ENCODE measurements at regions not wholly inside any gene's neighbourhood (a gene's known extent, or its start where the extent isn't known, plus 50 kb on each side); places are given as distances from the start of the nearest gene placed in this dataset.

DNA sequence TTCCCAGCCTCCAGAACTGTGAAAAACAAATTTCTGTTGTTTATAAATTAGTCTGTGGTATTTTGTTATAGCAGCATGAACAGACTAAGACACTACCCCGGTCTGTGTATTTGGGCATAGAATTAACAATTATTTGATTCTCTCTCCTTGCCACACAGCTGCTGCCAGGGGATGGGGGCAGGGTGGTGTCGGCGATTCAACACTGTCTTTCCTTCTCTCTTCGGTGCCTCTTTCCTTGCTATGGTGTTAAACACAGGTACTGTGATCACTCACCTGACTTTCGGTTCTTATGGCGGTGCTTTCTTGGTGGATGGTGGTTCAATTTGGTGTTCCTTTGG is 50.8 kb upstream of the CTAGE1 start:
- no peak overlapping the region for H3K4me3 ChIP-seq (replicated peaks in 1 of 2; ENCODE audit: low read depth in 1 of 2, low read length in 2 of 2)
- H3K4me2 ChIP-seq (ENCODE audit: low read length): no peak overlapping the region
- DNase-seq (ENCODE audit: low read depth, low spot score) (no peak), ATAC-seq (no peak)
- BruUV-seq (replicated peaks): no TSS peak
- no peak overlapping the region for H3K27ac ChIP-seq (ENCODE audit: low read depth, low read length)
- H3K9ac ChIP-seq (ENCODE audit: low read length): no peak overlapping the region
- ChIA-PET RAD21 (ENCODE audit: low non-redundant PET in 1 of 2, low total read pairs in 2 of 2, uncharacterized antibody in 2 of 2, unreplicated experiment in 2 of 2) (no interaction called here), CTCF (no interaction called here), POLR2A (no interaction called here)
- H4K20me1 ChIP-seq (ENCODE audit: insufficient read depth): no peaks in the 10 kb centered on the region
- TF ChIP-seq, protein P1, sequence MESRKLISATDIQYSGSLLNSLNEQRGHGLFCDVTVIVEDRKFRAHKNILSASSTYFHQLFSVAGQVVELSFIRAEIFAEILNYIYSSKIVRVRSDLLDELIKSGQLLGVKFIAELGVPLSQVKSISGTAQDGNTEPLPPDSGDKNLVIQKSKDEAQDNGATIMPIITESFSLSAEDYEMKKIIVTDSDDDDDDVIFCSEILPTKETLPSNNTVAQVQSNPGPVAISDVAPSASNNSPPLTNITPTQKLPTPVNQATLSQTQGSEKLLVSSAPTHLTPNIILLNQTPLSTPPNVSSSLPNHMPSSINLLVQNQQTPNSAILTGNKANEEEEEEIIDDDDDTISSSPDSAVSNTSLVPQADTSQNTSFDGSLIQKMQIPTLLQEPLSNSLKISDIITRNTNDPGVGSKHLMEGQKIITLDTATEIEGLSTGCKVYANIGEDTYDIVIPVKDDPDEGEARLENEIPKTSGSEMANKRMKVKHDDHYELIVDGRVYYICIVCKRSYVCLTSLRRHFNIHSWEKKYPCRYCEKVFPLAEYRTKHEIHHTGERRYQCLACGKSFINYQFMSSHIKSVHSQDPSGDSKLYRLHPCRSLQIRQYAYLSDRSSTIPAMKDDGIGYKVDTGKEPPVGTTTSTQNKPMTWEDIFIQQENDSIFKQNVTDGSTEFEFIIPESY (IDR thresholded peaks at IDR 0.05; ENCODE audit: extremely low read depth, insufficient replicate concordance, low read length): no peak
- TF ChIP-seq YY1 (IDR thresholded peaks at IDR 0.05; ENCODE audit: extremely low read depth, insufficient replicate concordance, low read depth, low read length) (no peak), EGR1 (IDR thresholded peaks at IDR 0.05; ENCODE audit: low read depth) (no peak), ELF1 (IDR thresholded peaks at IDR 0.05; ENCODE audit: borderline replicate concordance, low read depth) (no peak)
- intact Hi-C loops (cut with micrococcal nuclease): no loop called here
- no peaks in the 10 kb centered on the region for H3K9me3 ChIP-seq (ENCODE audit: control insufficient read depth in 1 of 2, insufficient read depth in 1 of 2, low read depth in 1 of 2, low read length in 2 of 2)
- no peaks in the 10 kb centered on the region for H3K79me2 ChIP-seq (ENCODE audit: insufficient read depth, low read length)
- H3K27me3 ChIP-seq (ENCODE audit: insufficient read depth, low read length): no peaks in the 10 kb centered on the region
- H3K9me2 ChIP-seq (ENCODE audit: insufficient read depth): no peaks in the 10 kb centered on the region
- no peak overlapping the region for H2AFZ ChIP-seq (ENCODE audit: low read depth, low read length, poor library complexity, severe bottlenecking)
- H3K4me1 ChIP-seq (ENCODE audit: control insufficient read depth in 1 of 2, insufficient read depth in 2 of 2, low read length in 2 of 2): peaks cover 26 to 31% of the 10 kb centered on the region in 2 experiments
- H3K36me3 ChIP-seq (ENCODE audit: control insufficient read depth in 1 of 2, insufficient read depth in 2 of 2, low read length in 2 of 2): no peaks in the 10 kb centered on the region

DNA sequence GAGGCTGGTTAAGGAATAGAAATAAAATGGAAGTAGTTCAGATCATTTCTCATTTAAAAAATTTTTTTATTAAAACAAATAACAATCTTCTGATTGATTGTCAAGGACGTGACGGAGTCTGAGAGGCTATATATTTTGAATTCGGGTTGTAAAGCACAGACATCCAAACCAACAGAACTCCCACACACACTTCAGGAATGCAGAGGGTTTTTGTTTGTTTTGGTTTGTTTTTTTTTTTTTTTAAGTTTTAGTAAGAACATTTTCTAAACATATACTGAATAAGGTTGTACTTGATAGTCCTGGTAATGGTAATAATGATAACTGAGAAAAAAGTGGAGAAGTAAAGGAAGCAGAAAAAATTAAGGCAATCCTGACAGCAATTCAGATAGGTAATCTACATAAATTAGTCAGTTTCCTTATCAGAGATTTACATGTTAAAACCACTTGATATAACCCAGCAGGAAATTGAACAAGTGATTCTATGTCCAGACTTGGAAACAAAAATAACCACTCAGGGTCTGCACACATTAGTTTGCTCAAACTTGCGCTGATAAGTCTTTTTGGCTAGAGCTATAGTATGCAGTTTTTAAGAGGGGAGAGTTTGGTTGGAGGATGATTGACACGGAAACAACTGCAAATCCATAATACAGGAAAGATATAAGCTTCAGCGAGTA is 51.5 kb upstream of the CTAGE1 start:
- RAD21 ChIA-PET (ENCODE audit: low non-redundant PET in 1 of 2, low total read pairs in 2 of 2, uncharacterized antibody in 2 of 2, unreplicated experiment in 2 of 2): no interaction called here
- H3K27me3 ChIP-seq (ENCODE audit: insufficient read depth, low read length): no peaks in the 10 kb centered on the region
- intact Hi-C loops (cut with micrococcal nuclease): no loop called here
- H3K9me3 ChIP-seq (ENCODE audit: control insufficient read depth in 1 of 2, insufficient read depth in 1 of 2, low read depth in 1 of 2, low read length in 2 of 2): no peaks in the 10 kb centered on the region
- POLR2A ChIA-PET: no interaction called here
- CTCF ChIA-PET: no interaction called here
- DNase-seq (ENCODE audit: low read depth, low spot score) (no peak), ATAC-seq (no peak)
- H3K4me3 ChIP-seq (replicated peaks in 1 of 2; ENCODE audit: low read depth in 1 of 2, low read length in 2 of 2): no peak overlapping the region
- H3K9me2 ChIP-seq (ENCODE audit: insufficient read depth): no peaks in the 10 kb centered on the region
- no peak overlapping the region for H3K9ac ChIP-seq (ENCODE audit: low read length)
- H3K4me2 ChIP-seq (ENCODE audit: low read length): no peak overlapping the region
- no peaks in the 10 kb centered on the region for H3K36me3 ChIP-seq (ENCODE audit: control insufficient read depth in 1 of 2, insufficient read depth in 2 of 2, low read length in 2 of 2)
- H3K79me2 ChIP-seq (ENCODE audit: insufficient read depth, low read length): no peaks in the 10 kb centered on the region
- no peak overlapping the region for H3K27ac ChIP-seq (ENCODE audit: low read depth, low read length)
- no peaks in the 10 kb centered on the region for H4K20me1 ChIP-seq (ENCODE audit: insufficient read depth)
- H2AFZ ChIP-seq (ENCODE audit: low read depth, low read length, poor library complexity, severe bottlenecking): no peak overlapping the region
- peaks cover 26 to 31% of the 10 kb centered on the region in 2 experiments for H3K4me1 ChIP-seq (ENCODE audit: control insufficient read depth in 1 of 2, insufficient read depth in 2 of 2, low read length in 2 of 2)
- no TSS peak for BruUV-seq (replicated peaks)
- TF ChIP-seq JUND (IDR thresholded peaks at IDR 0.05): no peak
- TF ChIP-seq ZNF274 (IDR thresholded peaks at IDR 0.05; ENCODE audit: low read depth, low read length): no peak
- no peak for TF ChIP-seq POLR2AphosphoS5 (IDR thresholded peaks at IDR 0.05; ENCODE audit: low read depth, low read length)
- no peak for TF ChIP-seq SRF (IDR thresholded peaks at IDR 0.05; ENCODE audit: low read depth)
- TF ChIP-seq TCF7L2 (IDR thresholded peaks at IDR 0.05; ENCODE audit: borderline replicate concordance, extremely low read depth, insufficient read depth, insufficient read length): no peak
- no peak for TF ChIP-seq POLR2A (IDR thresholded peaks at IDR 0.05; ENCODE audit: borderline replicate concordance, extremely low read depth, insufficient read depth, insufficient read length)
- TF ChIP-seq, protein P2, sequence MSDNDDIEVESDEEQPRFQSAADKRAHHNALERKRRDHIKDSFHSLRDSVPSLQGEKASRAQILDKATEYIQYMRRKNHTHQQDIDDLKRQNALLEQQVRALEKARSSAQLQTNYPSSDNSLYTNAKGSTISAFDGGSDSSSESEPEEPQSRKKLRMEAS (IDR thresholded peaks at IDR 0.05): no peak
- TF ChIP-seq, protein P3, sequence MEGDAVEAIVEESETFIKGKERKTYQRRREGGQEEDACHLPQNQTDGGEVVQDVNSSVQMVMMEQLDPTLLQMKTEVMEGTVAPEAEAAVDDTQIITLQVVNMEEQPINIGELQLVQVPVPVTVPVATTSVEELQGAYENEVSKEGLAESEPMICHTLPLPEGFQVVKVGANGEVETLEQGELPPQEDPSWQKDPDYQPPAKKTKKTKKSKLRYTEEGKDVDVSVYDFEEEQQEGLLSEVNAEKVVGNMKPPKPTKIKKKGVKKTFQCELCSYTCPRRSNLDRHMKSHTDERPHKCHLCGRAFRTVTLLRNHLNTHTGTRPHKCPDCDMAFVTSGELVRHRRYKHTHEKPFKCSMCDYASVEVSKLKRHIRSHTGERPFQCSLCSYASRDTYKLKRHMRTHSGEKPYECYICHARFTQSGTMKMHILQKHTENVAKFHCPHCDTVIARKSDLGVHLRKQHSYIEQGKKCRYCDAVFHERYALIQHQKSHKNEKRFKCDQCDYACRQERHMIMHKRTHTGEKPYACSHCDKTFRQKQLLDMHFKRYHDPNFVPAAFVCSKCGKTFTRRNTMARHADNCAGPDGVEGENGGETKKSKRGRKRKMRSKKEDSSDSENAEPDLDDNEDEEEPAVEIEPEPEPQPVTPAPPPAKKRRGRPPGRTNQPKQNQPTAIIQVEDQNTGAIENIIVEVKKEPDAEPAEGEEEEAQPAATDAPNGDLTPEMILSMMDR (IDR thresholded peaks at IDR 0.05 in 2 of 3, conservative IDR thresholded peaks at IDR 0.05 in 1 of 3; ENCODE audit: borderline replicate concordance in 1 of 3, insufficient read depth in 1 of 3, low read depth in 2 of 3, low read length in 2 of 3): no peak
- TF ChIP-seq ELF1 (IDR thresholded peaks at IDR 0.05; ENCODE audit: borderline replicate concordance, low read depth): no peak
- TF ChIP-seq EZH2phosphoT487 (IDR thresholded peaks at IDR 0.05; ENCODE audit: borderline replicate concordance): no peak
- TF ChIP-seq, protein P4, sequence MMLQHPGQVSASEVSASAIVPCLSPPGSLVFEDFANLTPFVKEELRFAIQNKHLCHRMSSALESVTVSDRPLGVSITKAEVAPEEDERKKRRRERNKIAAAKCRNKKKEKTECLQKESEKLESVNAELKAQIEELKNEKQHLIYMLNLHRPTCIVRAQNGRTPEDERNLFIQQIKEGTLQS (IDR thresholded peaks at IDR 0.05): no peak

Measured in HCT116 (cell line).